ENCODE measurements at regions not wholly inside any gene's neighbourhood (a gene's known extent, or its start where the extent isn't known, plus 50 kb on each side); places are given as distances from the start of the nearest gene placed in this dataset.
"Not testable (repeated sequence)": the region's sequence is repeated elsewhere in the genome, so short reads cannot be mapped to it uniquely, and the experiment has no call there.

GRCh38 chr1:198443365-198444233 lies 96.9 kb downstream of the ATP6V1G3 start:
- no peaks in the 10 kb centered on the region for H3K4me1 Mint-ChIP-seq (ENCODE audit: low read depth)
- no peak overlapping the region for H3K4me3 Mint-ChIP-seq
- H3K27ac Mint-ChIP-seq: no peak overlapping the region
- DNase-seq (ENCODE audit: low spot score): no peak
- H3K27me3 Mint-ChIP-seq (ENCODE audit: low read depth): peaks cover 15% of the 10 kb centered on the region
- H3K36me3 Mint-ChIP-seq (ENCODE audit: low read depth): no peaks in the 10 kb centered on the region
- no peaks in the 10 kb centered on the region for H3K9me3 Mint-ChIP-seq

DNA sequence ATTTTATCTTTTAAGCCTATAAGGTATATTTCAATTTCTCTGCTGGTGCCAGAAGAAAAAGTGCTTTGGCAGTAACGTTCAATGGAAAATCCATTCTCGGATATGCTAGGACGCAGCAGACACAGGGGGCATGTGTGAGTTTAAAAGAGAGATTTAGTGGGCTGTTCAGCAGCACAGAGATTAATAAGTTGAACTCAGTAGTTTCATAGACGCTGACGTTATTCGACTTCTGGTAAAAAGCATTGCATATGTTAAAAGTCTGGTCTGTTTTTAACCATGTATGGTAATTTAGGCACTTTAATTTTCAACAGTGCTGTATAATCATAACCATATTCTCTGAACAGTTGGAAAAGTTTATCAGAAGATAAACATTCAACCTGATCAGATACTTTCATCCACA lies 99.6 kb downstream of the ATP6V1G3 start:
- Mint-ChIP-seq H3K27ac (no peak overlapping the region), H3K4me1 (ENCODE audit: low read depth) (no peaks in the 10 kb centered on the region), H3K9me3 (no peaks in the 10 kb centered on the region), H3K27me3 (ENCODE audit: low read depth) (peaks cover 10% of the 10 kb centered on the region), H3K36me3 (ENCODE audit: low read depth) (no peaks in the 10 kb centered on the region), H3K4me3 (no peak overlapping the region)
- no peak for DNase-seq (ENCODE audit: low spot score)

DNA sequence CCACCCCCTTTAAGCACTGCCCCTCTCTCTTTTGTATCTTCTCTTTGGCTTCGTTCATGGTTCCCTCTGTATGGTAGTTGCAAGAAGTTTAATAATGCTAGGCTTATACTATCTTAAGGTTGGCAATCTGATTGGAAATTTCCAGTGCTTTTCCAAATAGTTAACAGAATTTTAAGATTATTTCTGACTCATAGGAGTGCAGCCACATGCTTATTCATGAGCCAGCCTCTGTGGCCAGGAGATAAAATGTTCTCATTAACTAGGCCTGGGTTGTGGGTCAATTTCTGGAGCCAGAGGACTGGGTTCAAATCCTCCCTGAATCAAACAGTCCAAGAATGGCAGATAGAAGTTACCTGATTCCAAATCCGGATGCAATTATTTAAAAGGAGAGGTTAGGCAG lies 103.1 kb downstream of the ATP6V1G3 start:
- Mint-ChIP-seq H3K27me3 (ENCODE audit: low read depth) (peaks cover 21% of the 10 kb centered on the region), H3K9me3 (peaks cover 10% of the 10 kb centered on the region), H3K27ac (no peak overlapping the region), H3K4me1 (ENCODE audit: low read depth) (no peaks in the 10 kb centered on the region), H3K4me3 (no peak overlapping the region), H3K36me3 (ENCODE audit: low read depth) (no peaks in the 10 kb centered on the region)
- DNase-seq (ENCODE audit: low spot score): no peak

DNA sequence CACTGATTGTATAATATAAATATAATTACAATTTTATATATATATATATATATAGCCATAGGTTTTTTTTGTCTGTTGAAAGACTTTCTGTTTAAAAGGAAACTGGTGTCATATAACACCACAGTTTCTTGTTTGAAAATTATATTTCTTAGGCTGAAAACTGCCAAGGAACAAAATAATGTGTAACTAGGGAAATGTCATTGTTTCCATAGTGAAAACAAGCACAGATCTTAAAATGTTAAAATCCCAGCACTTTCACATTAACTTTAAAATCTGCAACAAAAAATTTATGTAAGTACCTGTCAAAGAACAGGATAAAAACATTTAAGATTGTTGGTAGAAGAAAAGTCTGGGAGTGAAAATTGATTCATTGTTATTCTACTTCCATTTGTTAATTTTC lies 104.2 kb downstream of the ATP6V1G3 start:
- Mint-ChIP-seq H3K36me3 (ENCODE audit: low read depth) (no peaks in the 10 kb centered on the region), H3K4me3 (no peak overlapping the region), H3K4me1 (ENCODE audit: low read depth) (no peaks in the 10 kb centered on the region), H3K27ac (no peak overlapping the region), H3K9me3 (peaks cover 20% of the 10 kb centered on the region), H3K27me3 (ENCODE audit: low read depth) (peaks cover 21% of the 10 kb centered on the region)
- DNase-seq (ENCODE audit: low spot score): no peak

GRCh38 chr1:198435056-198435455 lies 105.4 kb downstream of the ATP6V1G3 start:
- peaks cover 21% of the 10 kb centered on the region for H3K27me3 Mint-ChIP-seq (ENCODE audit: low read depth)
- peaks cover 20% of the 10 kb centered on the region for H3K9me3 Mint-ChIP-seq
- no peak for DNase-seq (ENCODE audit: low spot score)
- H3K4me1 Mint-ChIP-seq (ENCODE audit: low read depth): no peaks in the 10 kb centered on the region
- H3K27ac Mint-ChIP-seq: no peak overlapping the region
- H3K4me3 Mint-ChIP-seq: no peak overlapping the region
- no peaks in the 10 kb centered on the region for H3K36me3 Mint-ChIP-seq (ENCODE audit: low read depth)

- DNase-seq (ENCODE audit: low spot score): no peak
- no peaks in the 10 kb centered on the region for H3K4me1 Mint-ChIP-seq (ENCODE audit: low read depth)
- no peak overlapping the region for H3K27ac Mint-ChIP-seq
- H3K9me3 Mint-ChIP-seq: no peaks in the 10 kb centered on the region
- H3K27me3 Mint-ChIP-seq (ENCODE audit: low read depth): peaks cover 29% of the 10 kb centered on the region
- H3K36me3 Mint-ChIP-seq (ENCODE audit: low read depth): no peaks in the 10 kb centered on the region
- H3K4me3 Mint-ChIP-seq: no peak overlapping the region
These were observed 116.0 kb downstream of the ATP6V1G3 start for GRCh38 chr1:198424441-198424840.

DNA sequence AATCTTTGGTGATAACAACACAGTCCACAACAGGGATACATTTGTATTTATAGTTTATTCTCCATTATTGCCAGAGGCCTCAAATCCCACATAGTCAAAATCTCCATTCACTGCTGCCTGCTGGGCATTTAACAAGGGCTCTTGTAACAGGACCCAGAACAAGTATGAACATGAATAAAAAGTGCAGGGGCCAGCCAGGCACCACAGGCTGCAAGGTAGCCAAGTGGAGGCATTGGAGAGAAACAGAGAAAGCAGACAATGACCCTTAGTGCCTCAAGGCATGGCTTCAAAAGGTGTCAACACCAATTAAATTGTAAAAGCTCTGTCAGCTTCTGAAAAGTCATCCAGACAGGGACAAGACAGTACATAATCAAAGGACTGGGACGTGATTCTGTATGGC lies 116.8 kb downstream of the ATP6V1G3 start:
- Mint-ChIP-seq H3K9me3 (no peaks in the 10 kb centered on the region), H3K4me3 (no peak overlapping the region), H3K27me3 (ENCODE audit: low read depth) (peaks cover 27% of the 10 kb centered on the region), H3K4me1 (ENCODE audit: low read depth) (no peaks in the 10 kb centered on the region), H3K36me3 (ENCODE audit: low read depth) (no peaks in the 10 kb centered on the region), H3K27ac (no peak overlapping the region)
- no peak for DNase-seq (ENCODE audit: low spot score)

DNA sequence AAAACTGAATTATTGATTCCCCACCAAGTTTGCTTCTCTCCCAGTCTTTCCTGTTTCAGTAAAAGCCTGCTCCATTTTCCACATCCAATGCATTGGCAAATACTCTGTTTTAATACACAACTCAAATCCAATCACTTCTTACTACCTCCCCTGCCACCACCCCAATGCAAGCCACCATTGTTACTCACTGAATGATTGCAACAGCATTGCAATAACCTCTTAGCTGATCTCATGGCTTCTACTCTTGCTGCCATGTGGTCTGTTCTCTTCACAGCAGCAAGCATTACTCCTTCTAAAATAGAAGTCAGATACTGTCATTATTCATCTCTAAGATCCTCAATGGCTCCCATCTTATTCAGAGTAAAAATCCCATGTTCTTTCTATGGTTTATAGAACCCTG lies 123.4 kb downstream of the ATP6V1G3 start:
- Mint-ChIP-seq H3K36me3 (ENCODE audit: low read depth) (no peaks in the 10 kb centered on the region), H3K27ac (no peak overlapping the region), H3K4me3 (no peak overlapping the region), H3K4me1 (ENCODE audit: low read depth) (no peaks in the 10 kb centered on the region), H3K9me3 (no peaks in the 10 kb centered on the region), H3K27me3 (ENCODE audit: low read depth) (peaks cover 38% of the 10 kb centered on the region)
- DNase-seq (ENCODE audit: low spot score): no peak

- Mint-ChIP-seq H3K27ac (no peak overlapping the region), H3K36me3 (ENCODE audit: low read depth) (no peaks in the 10 kb centered on the region), H3K4me1 (ENCODE audit: low read depth) (no peaks in the 10 kb centered on the region), H3K4me3 (no peak overlapping the region), H3K9me3 (no peaks in the 10 kb centered on the region), H3K27me3 (ENCODE audit: low read depth) (peaks cover 35% of the 10 kb centered on the region)
- no peak for DNase-seq (ENCODE audit: low spot score)
These were observed 124.2 kb downstream of the ATP6V1G3 start for GRCh38 chr1:198416296-198416695.

DNA sequence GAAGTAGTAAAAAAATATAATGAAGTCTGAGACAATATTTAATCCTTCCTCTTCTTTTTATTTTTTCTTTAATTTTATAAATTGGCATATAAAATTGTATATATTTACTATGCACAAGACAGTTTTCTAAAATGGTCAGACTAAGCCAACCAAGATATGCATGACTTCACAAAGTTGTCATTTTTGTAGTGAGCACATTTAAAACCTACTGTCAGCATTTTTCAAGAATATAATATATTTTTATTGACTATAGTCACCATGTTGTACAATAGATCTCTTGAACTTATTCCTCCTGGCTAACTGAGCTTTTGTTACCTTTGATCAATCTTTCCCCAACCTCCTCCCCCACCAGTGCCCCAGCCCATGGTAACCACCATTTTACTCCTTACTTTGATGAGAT lies 129.2 kb downstream of the ATP6V1G3 start:
- Mint-ChIP-seq H3K36me3 (ENCODE audit: low read depth) (no peaks in the 10 kb centered on the region), H3K4me3 (no peak overlapping the region), H3K27ac (no peak overlapping the region), H3K4me1 (ENCODE audit: low read depth) (no peaks in the 10 kb centered on the region), H3K27me3 (ENCODE audit: low read depth) (peaks cover 21% of the 10 kb centered on the region), H3K9me3 (no peaks in the 10 kb centered on the region)
- DNase-seq (ENCODE audit: low spot score): no peak

DNA sequence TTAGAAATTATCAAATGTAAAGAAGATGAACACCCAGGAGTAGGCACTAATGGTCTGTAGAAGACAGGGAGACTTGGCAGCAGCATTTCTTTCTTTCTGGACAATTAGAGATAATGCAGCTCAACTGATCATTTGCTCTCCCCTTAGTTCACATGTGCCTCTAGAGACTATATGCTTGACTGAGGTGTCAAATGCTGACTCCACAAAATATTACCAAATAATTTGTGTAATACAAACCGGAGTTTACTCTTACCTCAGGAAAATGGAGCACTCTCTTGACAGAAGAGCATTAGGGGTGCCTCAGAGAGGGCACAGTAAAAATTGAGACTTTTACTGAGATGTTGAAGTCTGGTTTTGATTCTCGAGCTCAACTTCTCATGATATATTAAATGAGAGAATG lies 131.8 kb downstream of the ATP6V1G3 start:
- Mint-ChIP-seq H3K36me3 (ENCODE audit: low read depth) (no peaks in the 10 kb centered on the region), H3K9me3 (peaks cover 3% of the 10 kb centered on the region), H3K27me3 (ENCODE audit: low read depth) (peaks cover 2% of the 10 kb centered on the region)

DNA sequence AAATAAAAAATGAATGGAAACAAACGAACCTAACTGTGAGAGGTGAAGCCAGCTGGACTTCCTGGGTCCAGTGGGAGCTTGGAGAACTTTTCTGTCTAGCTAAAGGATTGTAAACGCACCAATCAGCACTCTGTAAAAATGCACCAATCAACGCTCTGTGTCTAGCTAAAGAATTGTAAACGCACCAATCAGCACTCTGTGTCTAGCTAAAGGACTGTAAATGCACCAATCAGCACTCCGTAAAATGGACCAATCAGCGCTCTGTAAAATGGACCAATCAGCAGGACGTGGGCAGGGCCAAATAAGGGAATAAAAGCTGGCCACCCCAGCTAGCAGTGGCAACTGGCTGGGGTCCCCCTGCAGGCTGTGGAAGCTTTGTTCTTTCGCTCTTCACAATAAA lies 135.8 kb downstream of the ATP6V1G3 start:
- not testable (repeated sequence) for DNase-seq (ENCODE audit: low spot score); H3K36me3 Mint-ChIP-seq (ENCODE audit: low read depth); H3K4me3 Mint-ChIP-seq; H3K9me3 Mint-ChIP-seq; H3K27ac Mint-ChIP-seq; H3K4me1 Mint-ChIP-seq (ENCODE audit: low read depth)
- H3K27me3 Mint-ChIP-seq (ENCODE audit: low read depth): peaks cover 14% of the 10 kb centered on the region

More for the DNA sequence above, 131.8 kb downstream of the ATP6V1G3 start:
- DNase-seq (ENCODE audit: low spot score): no peak
- Mint-ChIP-seq H3K27ac (no peak overlapping the region), H3K4me3 (no peak overlapping the region), H3K4me1 (ENCODE audit: low read depth) (no peaks in the 10 kb centered on the region)

- Mint-ChIP-seq H3K4me3 (no peak overlapping the region), H3K27me3 (ENCODE audit: low read depth) (peaks cover 23% of the 10 kb centered on the region), H3K9me3 (peaks cover 3% of the 10 kb centered on the region), H3K36me3 (ENCODE audit: low read depth) (no peaks in the 10 kb centered on the region), H3K27ac (no peak overlapping the region), H3K4me1 (ENCODE audit: low read depth) (no peaks in the 10 kb centered on the region)
- no peak for DNase-seq (ENCODE audit: low spot score)
These were observed 140.4 kb downstream of the ATP6V1G3 start for GRCh38 chr1:198400063-198400462.

DNA sequence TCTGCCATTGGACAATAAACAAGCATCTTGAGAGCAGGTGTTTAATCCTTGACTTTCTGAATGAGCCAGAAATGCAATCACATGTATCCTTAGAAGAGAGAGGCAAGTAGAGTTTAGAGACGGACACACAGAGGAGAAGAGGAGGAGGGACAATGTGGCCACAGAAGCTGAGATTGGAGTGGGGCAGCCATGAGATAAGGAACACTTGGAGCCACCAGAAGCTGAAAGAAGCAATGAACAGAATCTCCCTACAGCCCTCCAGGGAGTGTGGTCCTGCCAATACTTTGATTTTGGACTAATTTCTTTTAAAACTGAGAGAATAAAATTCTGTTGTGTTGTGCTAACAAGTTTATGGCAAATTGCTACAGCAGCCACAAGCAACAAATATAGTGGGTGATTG lies 141.0 kb downstream of the ATP6V1G3 start:
- no peaks in the 10 kb centered on the region for H3K4me1 Mint-ChIP-seq (ENCODE audit: low read depth)
- peaks cover 23% of the 10 kb centered on the region for H3K27me3 Mint-ChIP-seq (ENCODE audit: low read depth)
- H3K27ac Mint-ChIP-seq: no peak overlapping the region
- no peaks in the 10 kb centered on the region for H3K9me3 Mint-ChIP-seq
- no peak for DNase-seq (ENCODE audit: low spot score)
- no peak overlapping the region for H3K4me3 Mint-ChIP-seq
- no peaks in the 10 kb centered on the region for H3K36me3 Mint-ChIP-seq (ENCODE audit: low read depth)

All from T-helper 2 cell treated with Interferon-gamma antibody and Interleukin-4, amounts not matched to agents 5 μg/mL and 100 μg/mL, for 36 hours (primary cell).